ENCODE measurements at regions not wholly inside any gene's neighbourhood (a gene's known extent, or its start where the extent isn't known, plus 50 kb on each side); places are given as distances from the start of the nearest gene placed in this dataset.

DNA sequence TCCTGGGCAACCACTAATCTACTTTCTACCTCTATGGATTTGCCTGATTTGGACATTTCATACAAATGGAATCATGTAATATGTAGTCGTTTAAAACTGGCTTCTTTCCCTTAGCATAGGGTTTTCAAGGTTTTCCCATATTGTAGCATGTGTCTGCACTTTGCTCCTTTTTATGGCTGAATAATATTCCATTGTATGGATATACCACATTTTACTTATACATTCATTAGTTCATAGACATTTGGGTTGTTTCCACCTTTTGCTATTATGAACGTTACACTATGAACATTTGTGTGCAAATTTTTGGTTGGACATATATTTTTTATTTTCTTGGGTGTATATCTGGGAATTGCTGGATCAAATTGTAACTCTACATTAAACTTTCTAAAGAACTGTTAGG lies 600.4 kb upstream of the NOX3 start:
- Mint-ChIP-seq H3K27me3 (ENCODE audit: insufficient read depth) (peaks cover 5% of the 10 kb centered on the region; the same call in 1 of the 2 replicates), H3K9me3 (no peaks in the 10 kb centered on the region; the same call in 1 of the 2 replicates), H3K36me3 (ENCODE audit: low read depth) (no peaks in the 10 kb centered on the region), H3K4me1 (ENCODE audit: low read depth) (no peaks in the 10 kb centered on the region), H3K27ac (no peak overlapping the region), H3K4me3 (no peak overlapping the region)
- no peak for TF ChIP-seq CTCF (IDR thresholded peaks at IDR 0.05)
- no peak for DNase-seq

- Mint-ChIP-seq H3K9me3 (no peaks in the 10 kb centered on the region; the same call in 1 of the 2 replicates), H3K27ac (no peak overlapping the region), H3K36me3 (ENCODE audit: low read depth) (no peaks in the 10 kb centered on the region), H3K4me3 (no peak overlapping the region), H3K27me3 (ENCODE audit: insufficient read depth) (peaks cover 3% of the 10 kb centered on the region; the same call in 1 of the 2 replicates), H3K4me1 (ENCODE audit: low read depth) (no peaks in the 10 kb centered on the region)
- no peak for DNase-seq
- TF ChIP-seq CTCF (IDR thresholded peaks at IDR 0.05): no peak
These were observed 598.0 kb upstream of the NOX3 start for GRCh38 chr6:156053626-156054025.

DNA sequence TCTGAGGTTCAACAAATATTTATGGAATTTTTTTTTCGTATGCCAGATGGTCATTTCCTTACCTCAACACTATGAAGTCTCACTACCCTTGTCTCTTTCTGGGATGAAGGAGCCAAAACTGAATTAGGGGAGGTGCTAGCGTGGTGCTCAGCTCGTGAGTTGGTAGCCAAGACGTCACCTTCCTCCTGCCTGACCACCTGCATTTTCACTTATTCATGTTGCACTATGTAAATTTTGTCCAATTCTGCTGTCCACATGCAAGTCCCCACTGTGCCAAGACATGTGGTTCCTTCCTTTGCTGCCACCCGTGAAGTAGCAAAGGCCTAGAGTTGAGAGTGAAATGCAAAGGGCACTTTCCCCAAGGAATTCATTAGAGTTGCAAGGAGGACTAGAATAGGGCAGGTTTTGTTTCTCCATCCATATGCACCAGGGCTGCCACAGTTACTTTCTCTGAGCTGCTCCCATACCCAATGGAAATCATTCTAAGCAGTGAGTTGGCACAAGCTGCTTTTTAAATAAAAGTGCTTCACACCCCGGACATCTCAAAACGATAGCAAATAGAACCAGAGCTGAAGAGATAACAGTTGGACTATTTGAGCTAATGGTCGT lies 591.3 kb upstream of the NOX3 start:
- Mint-ChIP-seq H3K27ac (no peak overlapping the region), H3K9me3 (peaks cover 4% of the 10 kb centered on the region; the same call in 1 of the 2 replicates), H3K4me3 (no peak overlapping the region), H3K4me1 (ENCODE audit: low read depth) (no peaks in the 10 kb centered on the region), H3K36me3 (ENCODE audit: low read depth) (no peaks in the 10 kb centered on the region), H3K27me3 (ENCODE audit: insufficient read depth) (no peaks in the 10 kb centered on the region; the same call in 1 of the 2 replicates)
- no peak for DNase-seq
- no peak for TF ChIP-seq CTCF (IDR thresholded peaks at IDR 0.05)

DNA sequence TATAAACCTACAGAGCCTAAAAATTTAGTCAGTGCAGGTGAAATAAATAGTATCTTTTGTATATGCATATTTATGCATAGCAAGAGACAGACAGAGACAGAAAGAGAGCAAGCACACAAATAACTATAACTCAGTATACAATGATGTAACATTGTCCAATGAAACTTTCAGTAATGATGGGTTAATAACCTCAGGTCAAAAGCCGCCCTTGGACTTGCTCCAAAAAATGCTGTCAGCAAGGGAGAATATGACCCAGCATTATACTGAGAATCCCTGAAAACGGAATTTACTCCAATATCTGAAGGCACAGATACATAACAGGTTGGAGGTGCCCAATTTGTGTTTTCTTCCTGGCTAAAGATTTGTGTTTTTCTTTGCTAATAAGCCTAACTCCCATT lies 590.6 kb upstream of the NOX3 start:
- TF ChIP-seq CTCF (IDR thresholded peaks at IDR 0.05): no peak
- Mint-ChIP-seq H3K4me1 (ENCODE audit: low read depth) (no peaks in the 10 kb centered on the region), H3K27me3 (ENCODE audit: insufficient read depth) (no peaks in the 10 kb centered on the region; the same call in 1 of the 2 replicates), H3K27ac (no peak overlapping the region), H3K36me3 (ENCODE audit: low read depth) (no peaks in the 10 kb centered on the region), H3K4me3 (no peak overlapping the region), H3K9me3 (peaks cover 4% of the 10 kb centered on the region; the same call in 1 of the 2 replicates)
- DNase-seq: no peak

DNA sequence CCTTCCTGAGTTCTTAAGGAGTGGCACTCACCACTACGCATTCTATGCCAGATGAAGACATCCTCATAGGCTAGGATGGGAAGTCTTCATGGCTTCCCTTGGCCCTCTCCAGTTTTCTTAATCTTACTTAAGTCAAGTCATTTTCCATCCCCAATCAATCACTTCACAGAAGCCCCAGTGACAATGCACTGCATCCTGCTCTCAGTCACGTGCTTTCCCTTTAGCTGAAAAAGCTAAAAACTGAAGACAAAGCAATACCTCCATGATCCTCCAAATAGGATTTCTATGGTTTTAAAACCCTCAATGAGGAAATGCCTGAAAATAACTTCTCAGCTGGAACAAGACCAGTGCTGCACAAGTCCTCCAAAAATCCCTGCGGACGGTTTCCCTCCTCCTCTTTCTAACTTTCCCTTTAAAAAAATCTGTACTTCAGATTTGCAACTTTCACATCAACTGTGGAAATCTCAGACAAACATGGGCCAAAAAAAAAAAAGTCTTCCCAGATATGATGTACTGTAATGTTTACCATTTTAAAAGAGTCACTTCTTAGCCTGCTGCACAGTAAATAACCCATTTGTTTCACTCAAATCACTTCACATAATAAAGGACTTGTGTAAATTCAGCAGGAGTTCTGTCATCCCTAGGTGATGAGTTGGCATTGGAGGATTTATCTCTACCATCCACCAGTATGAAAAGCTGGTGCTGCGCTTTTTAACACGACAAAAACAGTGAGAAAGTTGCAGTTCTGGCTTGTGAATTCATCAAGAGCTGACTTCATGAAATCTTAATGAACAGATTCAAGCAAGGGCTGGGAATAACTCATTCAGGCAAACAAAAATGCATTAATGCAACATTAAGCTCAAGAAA lies 590.0 kb upstream of the NOX3 start:
- peaks cover 4% of the 10 kb centered on the region; the same call in 1 of the 2 replicates for H3K9me3 Mint-ChIP-seq
- no peak for DNase-seq
- H3K4me3 Mint-ChIP-seq: no peak overlapping the region
- no peak for TF ChIP-seq CTCF (IDR thresholded peaks at IDR 0.05)
- no peak overlapping the region for H3K27ac Mint-ChIP-seq
- H3K36me3 Mint-ChIP-seq (ENCODE audit: low read depth): no peaks in the 10 kb centered on the region
- no peaks in the 10 kb centered on the region; the same call in 1 of the 2 replicates for H3K27me3 Mint-ChIP-seq (ENCODE audit: insufficient read depth)
- H3K4me1 Mint-ChIP-seq (ENCODE audit: low read depth): no peaks in the 10 kb centered on the region

Data from HFFc6 (cell line).